ENCODE measurements at regions not wholly inside any gene's neighbourhood (a gene's known extent, or its start where the extent isn't known, plus 50 kb on each side); places are given as distances from the start of the nearest gene placed in this dataset.
"Not testable (repeated sequence)": the region's sequence is repeated elsewhere in the genome, so short reads cannot be mapped to it uniquely, and the experiment has no call there.

GRCh38 chr3:74978684-74979083 is 364.2 kb upstream of the CNTN3 start:
- Histone ChIP-seq H3K4me3 (no peak overlapping the region), H3K27ac (no peak overlapping the region), H3K27me3 (no peaks in the 10 kb centered on the region), H3K4me1 (no peaks in the 10 kb centered on the region), H3K36me3 (no peaks in the 10 kb centered on the region), H3K9me3 (peaks cover 0 to under 1% (median 0%) of the 10 kb centered on the region in 11 donors)
- WGBS, 2 donors: 90 to 94% methylated on average over 4 of the region's 4 CpGs
- no peak for DNase-seq
- intact Hi-C loops (cut with DNase I): no loop called here
- TF ChIP-seq, protein P1, sequence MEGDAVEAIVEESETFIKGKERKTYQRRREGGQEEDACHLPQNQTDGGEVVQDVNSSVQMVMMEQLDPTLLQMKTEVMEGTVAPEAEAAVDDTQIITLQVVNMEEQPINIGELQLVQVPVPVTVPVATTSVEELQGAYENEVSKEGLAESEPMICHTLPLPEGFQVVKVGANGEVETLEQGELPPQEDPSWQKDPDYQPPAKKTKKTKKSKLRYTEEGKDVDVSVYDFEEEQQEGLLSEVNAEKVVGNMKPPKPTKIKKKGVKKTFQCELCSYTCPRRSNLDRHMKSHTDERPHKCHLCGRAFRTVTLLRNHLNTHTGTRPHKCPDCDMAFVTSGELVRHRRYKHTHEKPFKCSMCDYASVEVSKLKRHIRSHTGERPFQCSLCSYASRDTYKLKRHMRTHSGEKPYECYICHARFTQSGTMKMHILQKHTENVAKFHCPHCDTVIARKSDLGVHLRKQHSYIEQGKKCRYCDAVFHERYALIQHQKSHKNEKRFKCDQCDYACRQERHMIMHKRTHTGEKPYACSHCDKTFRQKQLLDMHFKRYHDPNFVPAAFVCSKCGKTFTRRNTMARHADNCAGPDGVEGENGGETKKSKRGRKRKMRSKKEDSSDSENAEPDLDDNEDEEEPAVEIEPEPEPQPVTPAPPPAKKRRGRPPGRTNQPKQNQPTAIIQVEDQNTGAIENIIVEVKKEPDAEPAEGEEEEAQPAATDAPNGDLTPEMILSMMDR (IDR thresholded peaks at IDR 0.05): no peak
- no peak for ATAC-seq

- 94% methylated on average over 29 to 34 of the region's 34 CpGs for WGBS, 2 donors
- intact Hi-C loops (cut with DNase I); DNase-seq; H3K4me3 ChIP-seq; H3K9me3 ChIP-seq; ATAC-seq; H3K27ac ChIP-seq; H3K36me3 ChIP-seq; H3K27me3 ChIP-seq; H3K4me1 ChIP-seq: not testable (repeated sequence)
Measured at GRCh38 chr3:74985028-74985904, 370.8 kb upstream of the CNTN3 start.

DNA sequence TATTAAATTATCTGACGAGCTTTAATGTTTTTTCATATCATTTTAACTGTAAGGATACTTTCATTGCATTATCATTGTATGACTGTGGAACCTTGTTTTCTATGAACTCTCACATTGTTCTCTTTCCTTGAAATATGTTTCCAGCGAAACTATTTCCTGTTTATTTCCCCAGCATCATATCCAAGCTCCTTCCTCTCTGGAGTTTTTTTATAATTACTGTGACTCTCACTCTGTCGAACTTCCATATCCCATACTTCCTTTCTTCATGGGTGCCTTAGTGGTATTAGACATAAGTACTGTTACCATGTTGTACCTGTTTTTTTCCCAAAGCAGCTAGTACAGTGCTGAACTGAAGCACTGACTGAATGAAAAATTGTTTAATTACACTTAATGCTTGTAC is 373.6 kb upstream of the CNTN3 start:
- DNase-seq (no peak), ATAC-seq (no peak)
- Histone ChIP-seq H3K9me3 (peaks cover 0 to 5% (median 0%) of the 10 kb centered on the region in 11 donors), H3K4me3 (no peak overlapping the region), H3K4me1 (no peaks in the 10 kb centered on the region), H3K27ac (no peak overlapping the region), H3K27me3 (no peaks in the 10 kb centered on the region), H3K36me3 (no peaks in the 10 kb centered on the region)
- TF ChIP-seq, protein P1 (IDR thresholded peaks at IDR 0.05): no peak
- WGBS, 2 donors: 41 to 63% methylated on average over 3 of the region's 3 CpGs
- intact Hi-C loops (cut with DNase I): no loop called here

DNA sequence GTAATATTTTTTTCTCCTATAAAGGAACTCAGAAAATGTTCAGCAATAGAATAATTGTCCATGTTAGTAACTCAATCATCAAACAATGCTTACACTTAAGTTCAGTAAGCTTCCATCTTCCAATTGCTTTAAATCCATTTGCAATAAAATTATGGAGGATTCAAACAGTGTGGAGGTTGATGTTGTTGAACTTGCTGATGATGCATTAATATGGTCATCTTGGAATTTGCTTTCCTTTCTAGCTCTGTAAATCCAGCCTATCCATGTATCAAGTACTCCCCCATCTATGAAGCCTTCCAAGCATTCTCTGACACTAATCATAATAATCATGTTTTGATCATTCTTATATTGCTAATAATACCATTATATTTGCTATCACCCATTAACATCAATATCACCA is 378.4 kb upstream of the CNTN3 start:
- Histone ChIP-seq H3K4me1 (no peaks in the 10 kb centered on the region), H3K27me3 (no peaks in the 10 kb centered on the region), H3K36me3 (no peaks in the 10 kb centered on the region), H3K27ac (no peak overlapping the region), H3K4me3 (no peak overlapping the region), H3K9me3 (no peaks in the 10 kb centered on the region)
- no peak for ATAC-seq
- intact Hi-C loops (cut with DNase I): loop anchor here in 1 of 10 donors (5.0 kb wide), 1 partner anchor 1776 kb away; no protein-coding TSS in a partner anchor
- DNase-seq: no peak
- TF ChIP-seq, protein P1 (IDR thresholded peaks at IDR 0.05): no peak

DNA sequence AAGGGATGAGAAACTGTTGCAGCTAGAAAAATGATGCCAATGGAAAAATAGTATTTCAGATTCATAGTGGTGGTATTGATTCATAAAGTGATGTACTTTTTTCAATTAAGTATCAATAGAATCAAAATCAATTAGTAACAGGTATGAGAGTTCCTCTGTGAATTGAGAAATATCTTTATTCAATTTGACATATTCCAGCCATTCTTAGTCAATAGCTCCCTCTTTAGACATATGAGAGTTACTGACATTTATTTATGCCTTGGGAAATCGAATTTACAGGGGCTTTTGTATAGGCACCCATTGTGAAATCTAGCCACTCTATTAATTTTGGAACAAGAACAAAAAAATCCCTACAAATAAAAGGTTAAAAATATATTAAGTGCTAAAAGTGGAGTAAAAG is 386.9 kb upstream of the CNTN3 start:
- no peak for ATAC-seq

More for the DNA sequence above, 386.9 kb upstream of the CNTN3 start:
- intact Hi-C loops (cut with DNase I): loop anchor here in 4 of 10 donors (5.0 to 10.0 kb wide), 4 partner anchors 734 to 1137 kb away; no protein-coding TSS in a partner anchor
- Histone ChIP-seq H3K4me3 (no peak overlapping the region), H3K27me3 (no peaks in the 10 kb centered on the region), H3K9me3 (peaks cover 0 to 7% (median 0%) of the 10 kb centered on the region in 11 donors), H3K27ac (no peak overlapping the region), H3K36me3 (no peaks in the 10 kb centered on the region), H3K4me1 (no peaks in the 10 kb centered on the region)
- WGBS, 2 donors: 6 to 13% methylated on average over 1 of the region's 1 CpG
- TF ChIP-seq, protein P1 (IDR thresholded peaks at IDR 0.05): peak in 8 of 9 donors; percentile 6 to 56 (median 45)
- DNase-seq: no peak

Measured in heart right ventricle (tissue), 16 donors.